ENCODE measurements at regions not wholly inside any gene's neighbourhood (a gene's known extent, or its start where the extent isn't known, plus 50 kb on each side); places are given as distances from the start of the nearest gene placed in this dataset.
A peak's percentile ranks its signal among the peaks of the same experiment; 100 is the strongest.

- H3K9ac ChIP-seq (ENCODE audit: extremely low read depth, low read length, poor library complexity, severe bottlenecking), result no peak overlapping the region
- 80 to 92% methylated on average over 4 to 5 of the region's 6 CpGs for WGBS, 2 experiments (ENCODE audit: insufficient coverage in 1 of 2, insufficient read length in 1 of 2)
- peak overlapping the region; percentile 92 for H3K27ac ChIP-seq (ENCODE audit: low read depth, low read length)
- H3K4me1 ChIP-seq (ENCODE audit: control insufficient read depth, insufficient read depth, low read length), result no peaks in the 10 kb centered on the region
- no peaks in the 10 kb centered on the region for H3K27me3 ChIP-seq (ENCODE audit: control insufficient read depth, insufficient read depth, low read length, poor library complexity, severe bottlenecking)
- H3K9me3 Mint-ChIP-seq, result peaks cover 7% of the 10 kb centered on the region
- no peak for DNase-seq
- H3K4me3 Mint-ChIP-seq, result no peak overlapping the region
- H3K27ac Mint-ChIP-seq, result no peak overlapping the region
- no peak for TF ChIP-seq CTCF (conservative IDR thresholded peaks at IDR 0.05)
- H3K4me3 ChIP-seq (ENCODE audit: low read length), result peak overlapping the region; percentile 61
- H3K36me3 Mint-ChIP-seq (ENCODE audit: low read depth), result no peaks in the 10 kb centered on the region
- no peaks in the 10 kb centered on the region for H3K9me3 ChIP-seq (ENCODE audit: control insufficient read depth, low read length)
- H3K27me3 Mint-ChIP-seq (ENCODE audit: insufficient read depth), result no peaks in the 10 kb centered on the region
- no peaks in the 10 kb centered on the region for H3K36me3 ChIP-seq (ENCODE audit: control insufficient read depth, insufficient read depth, low read length)
- H3K4me1 Mint-ChIP-seq, result no peaks in the 10 kb centered on the region
Observed at GRCh38 chr1:198936371-198937083, 297.7 kb downstream of the PTPRC start.

- Histone ChIP-seq H3K27me3 (ENCODE audit: control insufficient read depth, insufficient read depth, low read length, poor library complexity, severe bottlenecking) (no peaks in the 10 kb centered on the region), H3K27ac (ENCODE audit: low read depth, low read length) (peak overlapping the region; percentile 92), H3K9me3 (ENCODE audit: control insufficient read depth, low read length) (no peaks in the 10 kb centered on the region), H3K9ac (ENCODE audit: extremely low read depth, low read length, poor library complexity, severe bottlenecking) (no peak overlapping the region), H3K36me3 (ENCODE audit: control insufficient read depth, insufficient read depth, low read length) (no peaks in the 10 kb centered on the region), H3K4me1 (ENCODE audit: control insufficient read depth, insufficient read depth, low read length) (no peaks in the 10 kb centered on the region), H3K4me3 (ENCODE audit: low read length) (peak overlapping the region; percentile 61)
- WGBS, 2 experiments (ENCODE audit: insufficient coverage in 1 of 2, insufficient read length in 1 of 2), result 85 to 90% methylated on average over 4 to 5 of the region's 5 CpGs
- H3K4me1 Mint-ChIP-seq, result no peaks in the 10 kb centered on the region
- H3K9me3 Mint-ChIP-seq, result peaks cover 7% of the 10 kb centered on the region
- H3K4me3 Mint-ChIP-seq, result no peak overlapping the region
- no peaks in the 10 kb centered on the region for H3K27me3 Mint-ChIP-seq (ENCODE audit: insufficient read depth)
- no peak for DNase-seq
- no peak for TF ChIP-seq CTCF (conservative IDR thresholded peaks at IDR 0.05)
- no peak overlapping the region for H3K27ac Mint-ChIP-seq
- no peaks in the 10 kb centered on the region for H3K36me3 Mint-ChIP-seq (ENCODE audit: low read depth)
Observed at GRCh38 chr1:198937231-198938031, 298.6 kb downstream of the PTPRC start.

- no peaks in the 10 kb centered on the region for H3K4me1 Mint-ChIP-seq
- Histone ChIP-seq H3K9me3 (ENCODE audit: control insufficient read depth, low read length) (no peaks in the 10 kb centered on the region), H3K9ac (ENCODE audit: extremely low read depth, low read length, poor library complexity, severe bottlenecking) (no peak overlapping the region), H3K27me3 (ENCODE audit: control insufficient read depth, insufficient read depth, low read length, poor library complexity, severe bottlenecking) (no peaks in the 10 kb centered on the region), H3K27ac (ENCODE audit: low read depth, low read length) (no peak overlapping the region), H3K4me3 (ENCODE audit: low read length) (peak overlapping the region; percentile 21), H3K36me3 (ENCODE audit: control insufficient read depth, insufficient read depth, low read length) (no peaks in the 10 kb centered on the region), H3K4me1 (ENCODE audit: control insufficient read depth, insufficient read depth, low read length) (no peaks in the 10 kb centered on the region)
- WGBS, 2 experiments (ENCODE audit: insufficient coverage in 1 of 2, insufficient read length in 1 of 2), result 95% methylated on average over 3 of the region's 3 CpGs; no CpG with 5 or more reads in 1 of the 2 experiments
- TF ChIP-seq CTCF (conservative IDR thresholded peaks at IDR 0.05), result no peak
- no peak overlapping the region for H3K27ac Mint-ChIP-seq
- no peak overlapping the region for H3K4me3 Mint-ChIP-seq
- no peak for DNase-seq
- H3K27me3 Mint-ChIP-seq (ENCODE audit: insufficient read depth), result no peaks in the 10 kb centered on the region
- peaks cover 7% of the 10 kb centered on the region for H3K9me3 Mint-ChIP-seq
- H3K36me3 Mint-ChIP-seq (ENCODE audit: low read depth), result no peaks in the 10 kb centered on the region
Observed at GRCh38 chr1:198939286-198939685, 300.4 kb downstream of the PTPRC start.

Data from endodermal cell (in vitro differentiated cells).